CD4-positive, alpha-beta T cell treated with Interleukin-15 for 4 hours (primary cell): ENCODE measurements at regions not wholly inside any gene's neighbourhood (a gene's known extent, or its start where the extent isn't known, plus 50 kb on each side); places are given as distances from the start of the nearest gene placed in this dataset.

Experiments used
- DNase-seq: peaks from one replicate; pipeline ENCODE4 v3.0.0-alpha.2; 2020; ENCODE audit warnings: low spot score

GRCh38 chr20:10863337-10864060, 189.7 kb upstream of the JAG1 start:
- no peak for DNase-seq

DNA sequence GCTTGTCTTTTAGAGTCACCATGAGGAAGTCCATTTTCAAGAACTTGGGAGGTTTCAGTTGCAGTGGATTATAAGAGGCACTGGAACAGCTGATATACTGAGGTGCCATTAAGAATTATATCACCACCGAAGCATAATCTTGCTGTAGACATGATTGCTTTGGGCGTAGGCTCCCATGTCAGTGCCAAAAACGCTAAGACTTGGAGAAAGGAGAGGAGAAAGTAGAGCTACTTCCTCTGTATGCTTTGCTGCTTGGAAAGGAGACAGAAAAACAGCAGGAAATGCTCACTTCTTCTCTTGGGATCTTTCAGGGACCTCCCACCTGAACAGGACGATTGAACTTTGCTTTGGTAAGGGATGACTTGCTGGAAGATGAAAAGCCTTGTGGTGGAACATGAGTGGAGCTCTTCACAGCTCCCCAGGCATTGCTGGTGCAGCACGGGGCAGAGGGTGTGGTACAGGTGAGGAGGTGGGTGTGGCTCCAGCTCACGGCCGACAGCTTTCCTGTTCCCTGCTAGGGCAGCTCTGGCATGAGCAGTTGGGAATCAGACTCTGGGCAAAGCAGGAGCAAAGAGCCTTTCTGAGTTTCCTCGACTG, 190.4 kb upstream of the JAG1 start:
- DNase-seq, result no peak

- no peak for DNase-seq
Measured at GRCh38 chr20:10868299-10868698, 194.5 kb upstream of the JAG1 start.

DNA sequence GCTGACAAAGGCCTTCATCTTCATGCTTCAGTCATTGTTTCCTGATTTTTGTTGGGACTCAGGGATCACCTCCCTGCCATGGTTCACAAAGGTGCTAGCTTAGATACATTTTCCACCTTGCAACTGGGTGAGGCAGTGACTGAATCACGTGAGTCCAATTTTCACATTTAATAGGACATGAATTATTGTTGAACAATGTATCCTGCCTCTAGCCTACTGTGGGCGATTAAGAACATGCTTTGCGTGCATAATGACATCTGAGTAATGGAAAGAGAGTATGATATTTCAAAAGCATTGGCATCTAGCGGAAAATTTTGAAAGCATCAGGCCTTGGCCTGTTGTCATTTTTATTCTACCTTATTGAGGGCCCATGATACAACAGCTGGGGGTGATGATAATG, 199.2 kb upstream of the JAG1 start:
- DNase-seq, result no peak

DNA sequence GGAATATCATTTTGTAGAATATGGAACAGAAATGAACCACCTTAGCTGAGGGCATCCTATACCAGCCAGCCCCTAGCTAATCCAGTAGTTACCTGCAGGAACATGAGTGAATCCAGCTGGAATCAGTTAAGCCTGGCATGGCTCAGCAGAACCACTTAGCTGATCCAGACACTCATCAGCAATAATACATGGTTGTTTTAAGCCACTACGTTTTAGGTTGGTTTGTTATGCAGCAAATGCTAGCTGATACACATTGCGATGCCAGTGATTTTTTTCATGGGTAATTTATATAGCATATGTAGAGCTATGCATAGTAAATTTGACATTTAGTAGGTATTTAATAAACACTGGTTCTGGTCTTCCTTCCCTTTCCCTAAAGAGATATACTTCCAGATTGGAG, 201.9 kb upstream of the JAG1 start:
- DNase-seq, result no peak

DNA sequence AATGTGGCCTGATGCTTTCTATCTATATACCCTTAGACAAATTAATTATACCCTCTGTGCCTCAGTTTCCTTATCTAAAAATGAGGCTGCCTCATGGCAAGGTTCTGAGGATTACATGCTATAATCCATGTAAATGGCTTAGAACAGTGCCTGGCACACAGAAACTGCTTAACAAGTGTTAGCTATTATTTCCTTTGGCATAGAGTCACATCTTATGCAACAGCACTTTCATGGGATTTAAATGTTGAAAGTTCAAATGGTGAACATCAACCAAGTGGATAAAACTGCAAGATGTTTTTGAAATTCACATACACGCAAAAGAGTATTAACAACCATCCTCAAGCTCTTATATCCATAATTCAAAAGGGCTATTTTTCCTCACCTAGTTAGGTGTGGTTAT, 202.8 kb upstream of the JAG1 start:
- no peak for DNase-seq

DNA sequence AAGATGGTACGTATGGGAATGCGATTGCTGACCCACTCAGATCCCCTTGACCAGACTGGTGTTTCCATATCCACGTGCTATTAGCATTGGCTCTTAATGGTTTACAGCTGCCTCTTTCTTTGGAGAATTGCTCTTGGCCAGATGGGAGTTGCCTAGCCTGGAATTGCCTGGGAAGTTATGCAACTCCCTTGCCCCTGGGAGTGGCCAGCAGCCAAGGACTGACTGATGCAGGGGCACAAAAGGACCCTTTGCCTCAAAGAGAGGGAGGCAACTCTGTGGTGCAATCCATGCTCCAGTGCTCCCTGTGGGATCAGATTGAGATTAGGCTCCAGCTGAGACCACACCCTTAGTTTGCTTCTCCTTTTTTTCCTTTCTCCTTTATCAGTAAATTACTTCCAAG, 203.5 kb upstream of the JAG1 start:
- no peak for DNase-seq

GRCh38 chr20:10883166-10883565, 209.4 kb upstream of the JAG1 start:
- DNase-seq, result no peak

GRCh38 chr20:10893321-10893720, 219.5 kb upstream of the JAG1 start:
- no peak for DNase-seq

DNA sequence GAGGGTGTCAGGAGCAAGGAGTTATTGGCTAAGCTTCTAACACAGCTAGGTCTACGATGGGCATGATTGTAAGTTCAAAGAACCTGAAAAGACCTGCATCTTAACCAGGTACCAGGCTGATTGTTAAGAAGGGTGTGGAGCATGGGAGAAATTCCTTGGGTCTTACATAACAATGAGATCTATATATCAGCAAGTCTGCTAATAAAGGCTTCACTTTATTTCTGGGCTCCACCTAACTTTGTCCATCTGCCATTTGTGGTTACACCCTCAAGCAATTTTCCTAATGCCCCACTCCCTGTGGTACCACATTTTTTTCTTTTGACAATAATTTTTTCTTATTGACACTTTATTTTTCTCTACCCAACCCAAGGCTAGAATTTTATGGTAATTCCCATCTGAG, 223.5 kb upstream of the JAG1 start:
- DNase-seq, result no peak

DNA sequence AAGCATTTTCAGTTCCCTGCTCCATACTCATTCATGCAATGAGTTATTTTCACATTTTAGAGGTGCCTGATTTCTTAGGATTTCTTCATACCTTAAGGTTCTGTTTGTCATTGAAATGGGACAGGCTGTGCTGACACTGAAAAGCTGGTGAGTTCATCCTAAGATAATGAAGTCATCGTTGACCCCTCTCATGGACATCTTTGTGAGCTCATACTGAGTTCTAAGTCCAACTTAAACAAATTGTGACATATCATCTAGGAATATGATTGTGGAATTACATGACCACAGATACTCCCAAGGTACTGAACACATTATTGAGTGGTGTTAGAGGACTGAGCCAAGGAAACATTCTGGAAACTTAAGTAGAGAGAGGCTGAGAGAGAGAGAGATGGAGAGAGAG, 224.8 kb upstream of the JAG1 start:
- DNase-seq, result no peak

DNA sequence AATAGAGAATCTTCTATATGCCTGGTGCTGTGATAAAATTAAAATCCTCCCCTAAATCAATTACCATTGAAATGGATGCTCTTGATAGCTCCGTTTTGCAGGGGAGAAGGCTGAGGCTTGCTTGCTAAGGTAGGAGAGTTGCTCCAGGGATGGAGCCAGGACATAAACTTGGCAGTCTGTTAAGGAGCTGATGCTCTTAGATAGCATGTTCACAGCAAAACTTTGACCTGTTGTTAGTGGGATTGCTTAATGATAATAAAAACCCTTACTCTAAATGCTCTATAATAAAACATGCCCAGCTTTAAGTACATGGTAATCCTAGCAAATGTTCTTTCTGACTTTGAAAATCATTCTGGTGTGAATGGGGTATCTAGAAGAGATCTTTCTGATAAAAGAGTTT, 228.4 kb upstream of the JAG1 start:
- no peak for DNase-seq

DNA sequence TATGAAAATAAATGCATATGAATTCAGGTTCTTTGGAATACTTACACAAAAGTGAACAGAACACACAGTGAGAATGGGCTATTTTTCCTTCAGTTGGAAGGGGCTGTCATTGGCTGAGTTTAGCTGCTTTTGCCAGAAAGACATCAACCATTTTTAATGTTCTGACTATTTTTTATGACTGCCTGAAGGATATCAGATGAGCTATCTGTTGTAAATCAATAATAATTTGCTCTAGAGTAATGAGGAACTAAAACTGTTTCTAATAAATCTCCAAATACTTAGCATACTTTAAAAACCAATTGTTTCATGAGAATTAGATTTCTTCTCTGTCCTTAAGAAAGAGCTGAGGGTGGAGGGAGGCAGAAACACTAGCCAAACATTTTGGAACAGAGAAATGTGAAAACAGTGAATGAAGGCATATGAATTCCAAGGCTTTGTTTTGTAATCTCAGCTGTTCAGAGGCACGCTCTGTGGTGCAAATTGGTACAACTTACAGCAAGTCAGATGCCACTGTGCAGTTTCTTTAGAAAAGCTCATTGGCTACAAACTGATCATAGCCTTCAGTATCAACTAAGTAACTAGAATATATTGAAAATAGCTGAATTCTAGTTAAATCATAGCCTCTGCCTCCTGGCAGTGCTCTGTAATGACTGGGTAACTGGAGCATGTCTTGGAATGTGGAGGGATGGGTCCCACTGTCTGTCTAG, 228.9 kb upstream of the JAG1 start:
- DNase-seq, result no peak

GRCh38 chr20:10906834-10907233, 233.0 kb upstream of the JAG1 start:
- no peak for DNase-seq

- DNase-seq, result no peak
Measured at GRCh38 chr20:10909803-10910202, 236.0 kb upstream of the JAG1 start.

DNA sequence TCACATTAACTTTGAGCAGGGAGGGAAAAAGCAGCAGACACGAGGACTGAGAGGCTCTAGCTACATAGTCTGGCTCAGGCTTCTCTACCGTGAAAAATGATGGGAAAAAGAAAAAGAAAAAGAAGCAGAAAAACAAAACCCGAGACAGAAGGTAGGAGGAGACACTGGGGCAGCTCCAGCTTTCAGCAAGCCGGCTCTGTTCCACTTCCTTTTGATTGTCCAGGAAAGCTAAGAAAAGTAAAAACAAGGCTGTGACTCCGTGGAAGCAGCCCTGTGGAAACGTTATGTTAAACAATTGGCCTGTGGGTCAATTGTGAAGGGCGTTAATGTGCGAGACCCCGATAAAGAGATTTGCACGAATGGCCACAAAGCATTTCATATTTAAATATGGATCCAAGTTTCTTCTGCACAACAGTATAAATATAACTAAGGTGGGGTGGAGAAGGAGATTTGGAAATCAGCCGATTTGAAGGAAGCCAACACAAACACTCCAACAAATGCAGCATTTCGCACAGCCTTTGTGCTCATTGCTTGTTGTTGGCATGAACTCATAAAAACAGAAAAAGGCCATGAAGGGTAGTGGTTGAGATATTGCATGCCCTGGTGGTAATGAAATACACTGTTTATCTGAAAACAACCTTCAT, 236.9 kb upstream of the JAG1 start:
- no peak for DNase-seq

- DNase-seq, result no peak
Measured at GRCh38 chr20:10911298-10911697, 237.5 kb upstream of the JAG1 start.

DNA sequence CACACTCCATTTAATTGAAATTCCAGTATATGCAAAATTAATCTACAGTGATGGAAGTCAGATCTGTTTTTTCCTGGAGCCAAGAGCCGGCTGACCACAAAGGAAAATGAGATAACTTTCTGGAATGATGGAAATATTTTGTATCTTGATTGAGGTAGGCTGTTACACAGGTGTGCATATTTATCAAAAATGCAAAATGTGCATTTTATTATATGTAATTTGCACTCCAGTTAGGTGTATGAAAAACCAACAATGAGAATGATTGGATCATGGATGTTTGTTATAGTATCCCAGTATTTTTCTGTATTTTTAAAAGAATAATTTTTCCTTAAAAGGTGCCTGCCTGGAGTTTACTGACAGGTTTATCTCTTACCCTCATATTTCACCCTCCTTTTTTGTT, 242.0 kb upstream of the JAG1 start:
- no peak for DNase-seq

DNA sequence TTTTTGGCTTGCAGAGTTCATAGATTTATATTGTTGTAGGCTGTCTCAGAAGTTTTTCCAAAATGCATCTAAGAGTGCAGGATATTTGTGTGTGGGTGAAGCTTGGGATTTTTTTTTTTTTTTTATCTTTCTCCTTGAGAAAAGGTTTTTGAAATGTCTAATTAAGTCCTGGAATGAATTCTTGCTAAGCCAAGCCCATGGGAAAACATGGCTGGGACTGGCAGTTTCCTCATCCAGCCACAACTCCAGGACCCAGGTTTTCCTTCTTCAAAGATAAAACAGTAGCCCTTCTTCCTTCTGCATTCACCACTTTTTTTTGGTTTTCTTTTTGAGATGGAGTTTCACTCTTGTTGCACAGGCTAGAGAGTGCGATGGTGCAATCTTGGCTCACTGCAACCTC, 242.5 kb upstream of the JAG1 start:
- no peak for DNase-seq

DNA sequence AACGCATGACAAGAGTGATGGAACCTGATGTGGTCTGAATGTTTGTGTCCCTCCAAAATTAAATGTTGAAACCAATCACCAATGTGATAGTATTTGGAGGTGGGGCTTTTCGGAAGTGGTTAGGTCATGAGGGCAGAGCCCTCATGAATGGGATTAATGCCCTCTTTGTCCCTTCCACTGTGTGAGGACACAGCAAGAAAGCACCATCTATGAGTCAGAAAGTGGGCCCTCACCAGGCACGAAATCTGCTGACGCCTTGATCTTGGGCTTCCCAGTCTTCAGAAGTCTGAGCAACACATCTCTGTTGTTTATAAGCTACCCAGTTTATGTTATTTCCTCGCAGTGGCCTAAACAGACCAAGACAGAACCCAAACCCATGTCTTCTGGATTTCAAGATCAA, 244.0 kb upstream of the JAG1 start:
- no peak for DNase-seq

DNA sequence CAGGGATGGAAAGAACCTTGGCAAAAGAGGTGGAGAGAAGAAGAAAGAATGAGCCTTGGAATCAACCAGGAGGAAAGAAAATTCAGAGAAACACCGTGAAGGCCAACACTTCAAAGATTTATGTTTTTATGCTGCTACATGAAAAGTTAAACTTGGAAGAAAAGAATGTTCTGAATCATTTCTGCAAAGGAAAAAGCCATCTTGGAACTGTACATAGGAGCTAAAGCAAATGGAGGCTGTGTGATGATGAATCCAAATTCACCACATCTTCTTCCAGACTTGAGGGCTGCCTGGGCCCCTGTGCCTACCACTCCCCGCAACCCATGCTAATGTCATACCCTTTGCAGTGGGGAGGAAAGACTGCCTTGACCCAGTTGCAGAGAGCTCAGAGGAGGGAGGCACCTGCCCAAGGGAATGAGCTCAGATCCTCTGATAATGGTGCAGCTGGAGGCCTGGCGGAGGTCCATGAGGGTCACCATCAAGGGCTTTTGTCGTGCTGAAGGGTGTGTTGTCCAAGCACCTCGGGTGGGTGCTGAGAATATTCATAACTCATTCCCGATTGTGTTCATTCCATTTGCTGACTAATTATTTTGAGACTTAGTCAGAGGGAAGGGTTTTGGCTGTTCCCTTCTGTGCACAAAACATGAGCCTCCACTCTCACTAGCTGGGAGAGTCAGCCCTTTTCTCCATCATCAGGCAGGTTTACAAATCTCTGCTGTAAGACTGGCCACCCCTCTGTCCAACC, 245.8 kb upstream of the JAG1 start:
- DNase-seq, result no peak

GRCh38 chr20:10920396-10920795, 246.6 kb upstream of the JAG1 start:
- DNase-seq, result no peak
